ENCODE measurements at regions not wholly inside any gene's neighbourhood (a gene's known extent, or its start where the extent isn't known, plus 50 kb on each side); places are given as distances from the start of the nearest gene placed in this dataset.

DNA sequence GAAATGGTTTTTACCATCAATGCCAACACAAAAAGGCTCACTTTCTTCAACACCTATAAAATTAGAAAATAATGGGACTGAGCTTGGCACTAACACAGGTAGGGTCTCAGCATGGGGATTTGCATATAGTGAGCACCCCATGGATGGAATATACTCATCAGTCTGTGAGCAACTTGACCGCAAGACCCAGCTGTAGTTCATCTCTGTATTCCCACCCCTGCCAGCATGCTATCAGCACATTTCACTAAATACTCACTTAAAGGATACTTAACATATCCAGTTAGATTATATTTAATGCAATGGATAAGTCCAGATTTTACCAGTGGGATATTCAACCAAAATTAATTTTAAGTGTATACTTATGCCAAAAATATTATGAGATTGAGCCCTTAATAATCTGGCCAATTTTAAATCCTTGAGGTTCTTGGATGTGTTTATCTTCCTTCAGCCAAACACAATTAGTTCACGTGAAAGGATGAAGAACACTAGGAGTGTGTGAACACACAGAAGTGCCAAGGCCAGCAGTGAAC is 66.7 kb downstream of the C16orf95 start:
- ATAC-seq: no peak
- DNase-seq (ENCODE audit: low spot score): no peak
- Mint-ChIP-seq H3K4me3 (no peak overlapping the region), H3K36me3 (no peaks in the 10 kb centered on the region), H3K4me1 (peaks cover 2% of the 10 kb centered on the region), H3K27me3 (ENCODE audit: low read depth) (no peaks in the 10 kb centered on the region), H3K27ac (no peak overlapping the region), H3K9me3 (peaks cover 4% of the 10 kb centered on the region; the same call in 1 of the 2 replicates)
- no peak for TF ChIP-seq CBFB (CRISPR knock-in tag; IDR thresholded peaks at IDR 0.05; ENCODE audit: low read depth)
- no peak for TF ChIP-seq ETV6 (CRISPR knock-in tag; IDR thresholded peaks at IDR 0.05)
- TF ChIP-seq, protein P1, sequence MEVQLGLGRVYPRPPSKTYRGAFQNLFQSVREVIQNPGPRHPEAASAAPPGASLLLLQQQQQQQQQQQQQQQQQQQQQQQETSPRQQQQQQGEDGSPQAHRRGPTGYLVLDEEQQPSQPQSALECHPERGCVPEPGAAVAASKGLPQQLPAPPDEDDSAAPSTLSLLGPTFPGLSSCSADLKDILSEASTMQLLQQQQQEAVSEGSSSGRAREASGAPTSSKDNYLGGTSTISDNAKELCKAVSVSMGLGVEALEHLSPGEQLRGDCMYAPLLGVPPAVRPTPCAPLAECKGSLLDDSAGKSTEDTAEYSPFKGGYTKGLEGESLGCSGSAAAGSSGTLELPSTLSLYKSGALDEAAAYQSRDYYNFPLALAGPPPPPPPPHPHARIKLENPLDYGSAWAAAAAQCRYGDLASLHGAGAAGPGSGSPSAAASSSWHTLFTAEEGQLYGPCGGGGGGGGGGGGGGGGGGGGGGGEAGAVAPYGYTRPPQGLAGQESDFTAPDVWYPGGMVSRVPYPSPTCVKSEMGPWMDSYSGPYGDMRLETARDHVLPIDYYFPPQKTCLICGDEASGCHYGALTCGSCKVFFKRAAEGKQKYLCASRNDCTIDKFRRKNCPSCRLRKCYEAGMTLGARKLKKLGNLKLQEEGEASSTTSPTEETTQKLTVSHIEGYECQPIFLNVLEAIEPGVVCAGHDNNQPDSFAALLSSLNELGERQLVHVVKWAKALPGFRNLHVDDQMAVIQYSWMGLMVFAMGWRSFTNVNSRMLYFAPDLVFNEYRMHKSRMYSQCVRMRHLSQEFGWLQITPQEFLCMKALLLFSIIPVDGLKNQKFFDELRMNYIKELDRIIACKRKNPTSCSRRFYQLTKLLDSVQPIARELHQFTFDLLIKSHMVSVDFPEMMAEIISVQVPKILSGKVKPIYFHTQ (CRISPR knock-in tag; IDR thresholded peaks at IDR 0.05): no peak
- no peak for TF ChIP-seq ZNF416 (CRISPR knock-in tag; IDR thresholded peaks at IDR 0.05)
- TF ChIP-seq SOX15 (CRISPR knock-in tag; IDR thresholded peaks at IDR 0.05): no peak
- TF ChIP-seq, protein P2, sequence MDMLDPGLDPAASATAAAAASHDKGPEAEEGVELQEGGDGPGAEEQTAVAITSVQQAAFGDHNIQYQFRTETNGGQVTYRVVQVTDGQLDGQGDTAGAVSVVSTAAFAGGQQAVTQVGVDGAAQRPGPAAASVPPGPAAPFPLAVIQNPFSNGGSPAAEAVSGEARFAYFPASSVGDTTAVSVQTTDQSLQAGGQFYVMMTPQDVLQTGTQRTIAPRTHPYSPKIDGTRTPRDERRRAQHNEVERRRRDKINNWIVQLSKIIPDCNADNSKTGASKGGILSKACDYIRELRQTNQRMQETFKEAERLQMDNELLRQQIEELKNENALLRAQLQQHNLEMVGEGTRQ (CRISPR knock-in tag; IDR thresholded peaks at IDR 0.05): no peak
- TF ChIP-seq, protein P3, sequence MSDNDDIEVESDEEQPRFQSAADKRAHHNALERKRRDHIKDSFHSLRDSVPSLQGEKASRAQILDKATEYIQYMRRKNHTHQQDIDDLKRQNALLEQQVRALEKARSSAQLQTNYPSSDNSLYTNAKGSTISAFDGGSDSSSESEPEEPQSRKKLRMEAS (CRISPR knock-in tag; IDR thresholded peaks at IDR 0.05): no peak
- no peak for TF ChIP-seq ZNF671 (CRISPR knock-in tag; IDR thresholded peaks at IDR 0.05)
- TF ChIP-seq NR1H2 (CRISPR knock-in tag; IDR thresholded peaks at IDR 0.05): no peak
- TF ChIP-seq, protein P4, sequence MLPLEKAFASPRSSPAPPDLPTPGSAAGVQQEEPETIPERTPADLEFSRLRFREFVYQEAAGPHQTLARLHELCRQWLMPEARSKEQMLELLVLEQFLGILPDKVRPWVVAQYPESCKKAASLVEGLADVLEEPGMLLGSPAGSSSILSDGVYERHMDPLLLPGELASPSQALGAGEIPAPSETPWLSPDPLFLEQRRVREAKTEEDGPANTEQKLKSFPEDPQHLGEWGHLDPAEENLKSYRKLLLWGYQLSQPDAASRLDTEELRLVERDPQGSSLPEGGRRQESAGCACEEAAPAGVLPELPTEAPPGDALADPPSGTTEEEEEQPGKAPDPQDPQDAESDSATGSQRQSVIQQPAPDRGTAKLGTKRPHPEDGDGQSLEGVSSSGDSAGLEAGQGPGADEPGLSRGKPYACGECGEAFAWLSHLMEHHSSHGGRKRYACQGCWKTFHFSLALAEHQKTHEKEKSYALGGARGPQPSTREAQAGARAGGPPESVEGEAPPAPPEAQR (CRISPR knock-in tag; IDR thresholded peaks at IDR 0.05): no peak
- no peak for TF ChIP-seq ZBTB21 (CRISPR knock-in tag; IDR thresholded peaks at IDR 0.05; ENCODE audit: borderline replicate concordance)
- ChIA-PET POLR2A (no interaction called here), CTCF (no interaction called here)

DNA sequence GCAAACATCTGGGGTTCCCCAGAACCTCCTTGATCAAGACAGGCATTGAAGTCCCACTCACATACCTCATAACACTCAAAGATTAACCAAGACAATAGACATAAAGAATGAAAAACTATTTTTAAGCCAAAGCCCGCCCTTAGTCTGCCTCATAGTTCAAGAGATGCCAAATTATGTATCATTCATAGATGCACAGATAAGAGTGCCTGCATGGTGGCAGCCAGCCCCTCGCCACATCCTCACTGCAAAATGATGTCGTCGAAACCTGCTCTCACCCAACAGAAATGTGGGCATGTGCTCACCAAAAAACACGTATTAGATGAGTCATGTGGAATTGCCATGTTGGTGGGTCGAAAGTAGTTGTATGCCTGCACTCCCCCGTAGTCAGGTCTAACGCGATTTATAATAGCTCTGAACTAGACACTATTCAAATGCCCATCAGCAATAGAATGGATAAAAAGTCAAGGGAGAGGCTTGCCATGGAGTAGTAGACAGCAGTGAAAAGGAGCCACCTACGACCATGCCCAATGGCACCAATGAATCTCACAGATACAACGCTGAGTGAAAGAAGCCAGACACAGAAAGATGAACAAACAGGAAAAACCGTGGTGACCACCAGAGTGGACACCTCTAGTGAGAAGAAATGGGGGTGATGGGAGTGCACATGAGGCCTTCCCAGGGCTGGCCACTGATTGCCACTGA is 64.8 kb downstream of the C16orf95 start:
- Mint-ChIP-seq H3K4me1 (no peaks in the 10 kb centered on the region), H3K27ac (no peak overlapping the region), H3K36me3 (no peaks in the 10 kb centered on the region), H3K27me3 (ENCODE audit: low read depth) (no peaks in the 10 kb centered on the region), H3K4me3 (no peak overlapping the region), H3K9me3 (peaks cover 4% of the 10 kb centered on the region; the same call in 1 of the 2 replicates)
- ChIA-PET POLR2A (no interaction called here), CTCF (no interaction called here)
- TF ChIP-seq, protein P5, sequence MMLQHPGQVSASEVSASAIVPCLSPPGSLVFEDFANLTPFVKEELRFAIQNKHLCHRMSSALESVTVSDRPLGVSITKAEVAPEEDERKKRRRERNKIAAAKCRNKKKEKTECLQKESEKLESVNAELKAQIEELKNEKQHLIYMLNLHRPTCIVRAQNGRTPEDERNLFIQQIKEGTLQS (CRISPR knock-in tag; conservative IDR thresholded peaks at IDR 0.05): no peak
- TF ChIP-seq ZNF423 (CRISPR knock-in tag; IDR thresholded peaks at IDR 0.05): no peak
- TF ChIP-seq, protein P6, sequence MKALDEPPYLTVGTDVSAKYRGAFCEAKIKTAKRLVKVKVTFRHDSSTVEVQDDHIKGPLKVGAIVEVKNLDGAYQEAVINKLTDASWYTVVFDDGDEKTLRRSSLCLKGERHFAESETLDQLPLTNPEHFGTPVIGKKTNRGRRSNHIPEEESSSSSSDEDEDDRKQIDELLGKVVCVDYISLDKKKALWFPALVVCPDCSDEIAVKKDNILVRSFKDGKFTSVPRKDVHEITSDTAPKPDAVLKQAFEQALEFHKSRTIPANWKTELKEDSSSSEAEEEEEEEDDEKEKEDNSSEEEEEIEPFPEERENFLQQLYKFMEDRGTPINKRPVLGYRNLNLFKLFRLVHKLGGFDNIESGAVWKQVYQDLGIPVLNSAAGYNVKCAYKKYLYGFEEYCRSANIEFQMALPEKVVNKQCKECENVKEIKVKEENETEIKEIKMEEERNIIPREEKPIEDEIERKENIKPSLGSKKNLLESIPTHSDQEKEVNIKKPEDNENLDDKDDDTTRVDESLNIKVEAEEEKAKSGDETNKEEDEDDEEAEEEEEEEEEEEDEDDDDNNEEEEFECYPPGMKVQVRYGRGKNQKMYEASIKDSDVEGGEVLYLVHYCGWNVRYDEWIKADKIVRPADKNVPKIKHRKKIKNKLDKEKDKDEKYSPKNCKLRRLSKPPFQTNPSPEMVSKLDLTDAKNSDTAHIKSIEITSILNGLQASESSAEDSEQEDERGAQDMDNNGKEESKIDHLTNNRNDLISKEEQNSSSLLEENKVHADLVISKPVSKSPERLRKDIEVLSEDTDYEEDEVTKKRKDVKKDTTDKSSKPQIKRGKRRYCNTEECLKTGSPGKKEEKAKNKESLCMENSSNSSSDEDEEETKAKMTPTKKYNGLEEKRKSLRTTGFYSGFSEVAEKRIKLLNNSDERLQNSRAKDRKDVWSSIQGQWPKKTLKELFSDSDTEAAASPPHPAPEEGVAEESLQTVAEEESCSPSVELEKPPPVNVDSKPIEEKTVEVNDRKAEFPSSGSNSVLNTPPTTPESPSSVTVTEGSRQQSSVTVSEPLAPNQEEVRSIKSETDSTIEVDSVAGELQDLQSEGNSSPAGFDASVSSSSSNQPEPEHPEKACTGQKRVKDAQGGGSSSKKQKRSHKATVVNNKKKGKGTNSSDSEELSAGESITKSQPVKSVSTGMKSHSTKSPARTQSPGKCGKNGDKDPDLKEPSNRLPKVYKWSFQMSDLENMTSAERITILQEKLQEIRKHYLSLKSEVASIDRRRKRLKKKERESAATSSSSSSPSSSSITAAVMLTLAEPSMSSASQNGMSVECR (CRISPR knock-in tag; IDR thresholded peaks at IDR 0.05; ENCODE audit: borderline replicate concordance): no peak
- TF ChIP-seq, protein P7, sequence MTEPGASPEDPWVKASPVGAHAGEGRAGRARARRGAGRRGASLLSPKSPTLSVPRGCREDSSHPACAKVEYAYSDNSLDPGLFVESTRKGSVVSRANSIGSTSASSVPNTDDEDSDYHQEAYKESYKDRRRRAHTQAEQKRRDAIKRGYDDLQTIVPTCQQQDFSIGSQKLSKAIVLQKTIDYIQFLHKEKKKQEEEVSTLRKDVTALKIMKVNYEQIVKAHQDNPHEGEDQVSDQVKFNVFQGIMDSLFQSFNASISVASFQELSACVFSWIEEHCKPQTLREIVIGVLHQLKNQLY (CRISPR knock-in tag; IDR thresholded peaks at IDR 0.05): no peak
- TF ChIP-seq, protein P8, sequence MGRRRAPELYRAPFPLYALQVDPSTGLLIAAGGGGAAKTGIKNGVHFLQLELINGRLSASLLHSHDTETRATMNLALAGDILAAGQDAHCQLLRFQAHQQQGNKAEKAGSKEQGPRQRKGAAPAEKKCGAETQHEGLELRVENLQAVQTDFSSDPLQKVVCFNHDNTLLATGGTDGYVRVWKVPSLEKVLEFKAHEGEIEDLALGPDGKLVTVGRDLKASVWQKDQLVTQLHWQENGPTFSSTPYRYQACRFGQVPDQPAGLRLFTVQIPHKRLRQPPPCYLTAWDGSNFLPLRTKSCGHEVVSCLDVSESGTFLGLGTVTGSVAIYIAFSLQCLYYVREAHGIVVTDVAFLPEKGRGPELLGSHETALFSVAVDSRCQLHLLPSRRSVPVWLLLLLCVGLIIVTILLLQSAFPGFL (CRISPR knock-in tag; IDR thresholded peaks at IDR 0.05; ENCODE audit: borderline replicate concordance): no peak
- no peak for TF ChIP-seq CREM (CRISPR knock-in tag; IDR thresholded peaks at IDR 0.05)
- TF ChIP-seq MXD4 (CRISPR knock-in tag; IDR thresholded peaks at IDR 0.05; ENCODE audit: borderline replicate concordance): no peak
- TF ChIP-seq, protein P9, sequence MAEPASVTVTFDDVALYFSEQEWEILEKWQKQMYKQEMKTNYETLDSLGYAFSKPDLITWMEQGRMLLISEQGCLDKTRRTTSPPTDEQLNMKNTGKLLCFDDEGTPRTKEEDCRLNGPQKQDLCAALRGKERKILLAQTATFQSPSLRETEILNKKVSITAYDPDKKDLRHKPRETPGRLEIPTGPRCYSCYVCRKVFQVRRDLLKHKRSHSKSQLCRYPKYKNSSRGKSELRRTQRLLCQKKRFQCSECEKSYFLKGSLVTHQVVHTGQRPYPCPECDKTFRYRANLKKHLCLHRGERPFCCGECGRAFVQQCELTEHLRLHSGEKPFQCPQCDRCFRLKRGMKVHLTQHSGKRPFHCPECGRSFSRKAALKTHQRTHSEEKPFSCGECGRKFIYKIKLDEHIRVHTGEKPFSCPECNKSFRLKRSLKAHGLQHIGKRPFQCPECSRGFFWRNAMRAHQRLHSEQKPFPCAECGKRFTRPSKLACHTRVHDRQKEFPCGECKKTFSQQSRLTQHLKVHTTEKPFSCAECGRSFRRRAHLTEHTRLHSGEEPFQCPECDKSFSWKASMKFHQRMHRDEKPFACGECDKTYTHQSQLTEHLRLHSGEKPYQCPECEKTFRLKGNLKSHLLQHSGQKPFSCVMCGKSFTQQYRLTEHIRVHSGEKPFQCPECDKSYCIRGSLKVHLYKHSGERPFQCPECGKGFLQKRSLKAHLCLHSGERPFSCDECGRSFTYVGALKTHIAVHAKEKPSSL (CRISPR knock-in tag; conservative IDR thresholded peaks at IDR 0.05): no peak
- no peak for DNase-seq (ENCODE audit: low spot score)
- no peak for ATAC-seq
